ENCODE measurements at regions not wholly inside any gene's neighbourhood (a gene's known extent, or its start where the extent isn't known, plus 50 kb on each side); places are given as distances from the start of the nearest gene placed in this dataset.

DNA sequence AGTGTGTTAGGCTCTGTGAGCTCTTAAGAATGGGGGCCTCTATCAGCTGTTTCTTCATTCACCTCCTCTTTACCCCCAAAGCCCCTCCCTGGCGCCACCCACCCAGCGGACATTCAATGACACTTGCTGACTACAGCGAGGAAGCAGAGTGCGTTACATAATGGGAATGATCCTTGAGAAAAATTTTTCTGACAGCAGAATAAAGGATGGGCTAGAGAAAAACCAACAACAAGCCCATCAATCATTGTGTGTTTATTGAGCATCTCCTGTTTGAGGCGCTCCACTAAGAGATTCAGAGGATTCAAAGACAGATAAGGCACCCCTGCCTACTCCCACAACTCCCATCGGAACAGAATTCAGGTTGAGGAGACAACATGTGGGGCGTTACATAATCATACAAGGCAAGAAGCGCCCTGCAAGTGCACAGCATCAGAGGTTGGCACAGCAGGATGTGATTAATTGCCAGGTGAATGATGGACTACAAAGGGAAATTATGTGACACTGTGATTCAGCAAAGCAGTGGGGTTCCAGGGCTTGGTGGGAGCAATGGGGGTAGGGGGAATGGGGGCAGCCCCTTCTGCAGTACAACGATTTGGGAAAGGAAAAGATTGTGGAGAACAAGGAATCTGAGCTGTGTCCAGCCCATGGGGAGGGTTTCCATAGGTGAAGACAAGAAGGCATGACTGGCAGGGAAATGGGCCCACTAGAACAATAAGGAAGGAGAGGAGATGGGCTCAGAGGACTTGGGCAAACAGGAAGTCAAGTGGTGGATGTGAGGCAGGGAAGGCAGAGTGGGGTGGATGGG, 141.3 kb upstream of the ATP2B2 start:
- no peak for DNase-seq (ENCODE audit: low read depth in 1 of 2, low spot score in 1 of 2)
- 19% methylated on average over 9 of the region's 9 CpGs for WGBS (ENCODE audit: missing lambda C conversion rate)
- Histone ChIP-seq H3K4me1 (no peaks in the 10 kb centered on the region), H3K9me3 (no peaks in the 10 kb centered on the region), H3K27ac (no peak overlapping the region), H3K4me2 (no peak overlapping the region), H3K4me3 (no peak overlapping the region)
- TF ChIP-seq RFX5 (IDR thresholded peaks at IDR 0.05) (no peak), HOXA7 (CRISPR knock-in tag; IDR thresholded peaks at IDR 0.05) (no peak), TP53 (CRISPR knock-in tag; IDR thresholded peaks at IDR 0.05) (no peak), CTCF (IDR thresholded peaks at IDR 0.05) (no peak), CHD2 (IDR thresholded peaks at IDR 0.05; ENCODE audit: low read length, partially characterized antibody) (no peak), NPAS2 (CRISPR knock-in tag; IDR thresholded peaks at IDR 0.05; ENCODE audit: borderline replicate concordance) (no peak), EP300 (IDR thresholded peaks at IDR 0.05) (no peak), POLR2AphosphoS2 (conservative IDR thresholded peaks at IDR 0.05; ENCODE audit: low read length) (no peak)
- TF ChIP-seq, protein P1, sequence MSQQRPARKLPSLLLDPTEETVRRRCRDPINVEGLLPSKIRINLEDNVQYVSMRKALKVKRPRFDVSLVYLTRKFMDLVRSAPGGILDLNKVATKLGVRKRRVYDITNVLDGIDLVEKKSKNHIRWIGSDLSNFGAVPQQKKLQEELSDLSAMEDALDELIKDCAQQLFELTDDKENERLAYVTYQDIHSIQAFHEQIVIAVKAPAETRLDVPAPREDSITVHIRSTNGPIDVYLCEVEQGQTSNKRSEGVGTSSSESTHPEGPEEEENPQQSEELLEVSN (IDR thresholded peaks at IDR 0.05; ENCODE audit: borderline replicate concordance, low read depth): no peak
- TF ChIP-seq, protein P2, sequence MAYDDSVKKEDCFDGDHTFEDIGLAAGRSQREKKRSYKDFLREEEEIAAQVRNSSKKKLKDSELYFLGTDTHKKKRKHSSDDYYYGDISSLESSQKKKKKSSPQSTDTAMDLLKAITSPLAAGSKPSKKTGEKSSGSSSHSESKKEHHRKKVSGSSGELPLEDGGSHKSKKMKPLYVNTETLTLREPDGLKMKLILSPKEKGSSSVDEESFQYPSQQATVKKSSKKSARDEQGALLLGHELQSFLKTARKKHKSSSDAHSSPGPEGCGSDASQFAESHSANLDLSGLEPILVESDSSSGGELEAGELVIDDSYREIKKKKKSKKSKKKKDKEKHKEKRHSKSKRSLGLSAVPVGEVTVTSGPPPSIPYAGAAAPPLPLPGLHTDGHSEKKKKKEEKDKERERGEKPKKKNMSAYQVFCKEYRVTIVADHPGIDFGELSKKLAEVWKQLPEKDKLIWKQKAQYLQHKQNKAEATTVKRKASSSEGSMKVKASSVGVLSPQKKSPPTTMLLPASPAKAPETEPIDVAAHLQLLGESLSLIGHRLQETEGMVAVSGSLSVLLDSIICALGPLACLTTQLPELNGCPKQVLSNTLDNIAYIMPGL (CRISPR knock-in tag; IDR thresholded peaks at IDR 0.05; ENCODE audit: borderline replicate concordance): no peak
- no peak for FAIRE-seq
- ChIA-PET CTCF (no interaction called here), POLR2A (no interaction called here)
- ATAC-seq: no peak

GRCh38 chr3:10647376-10647775, 142.0 kb upstream of the ATP2B2 start:
- CTCF ChIA-PET: no interaction called here
- 16% methylated on average over 5 of the region's 5 CpGs for WGBS (ENCODE audit: missing lambda C conversion rate)
- no peak for FAIRE-seq
- TF ChIP-seq RAD21 (conservative IDR thresholded peaks at IDR 0.05 in 1 of 2, IDR thresholded peaks at IDR 0.05 in 1 of 2) (no peak), ZC3H11A (IDR thresholded peaks at IDR 0.05) (no peak), ATOH8 (CRISPR knock-in tag; IDR thresholded peaks at IDR 0.05; ENCODE audit: low read depth) (no peak), KDM5A (IDR thresholded peaks at IDR 0.05) (no peak), HEYL (CRISPR knock-in tag; IDR thresholded peaks at IDR 0.05) (no peak), CHD2 (IDR thresholded peaks at IDR 0.05; ENCODE audit: low read length, partially characterized antibody) (no peak), REST (IDR thresholded peaks at IDR 0.05) (no peak), RARB (CRISPR knock-in tag; IDR thresholded peaks at IDR 0.05) (no peak), MYC (IDR thresholded peaks at IDR 0.05; ENCODE audit: borderline replicate concordance, low read length) (no peak), CTCF (IDR thresholded peaks at IDR 0.05) (no peak), HOXB5 (CRISPR knock-in tag; IDR thresholded peaks at IDR 0.05) (no peak), NPAS2 (CRISPR knock-in tag; IDR thresholded peaks at IDR 0.05; ENCODE audit: borderline replicate concordance) (no peak), MAFK (IDR thresholded peaks at IDR 0.05; ENCODE audit: partially characterized antibody) (no peak), PHF8 (IDR thresholded peaks at IDR 0.05; ENCODE audit: borderline replicate concordance, low read depth) (no peak), CEBPB (IDR thresholded peaks at IDR 0.05) (no peak)

More at GRCh38 chr3:10647376-10647775, 142.0 kb upstream of the ATP2B2 start:
- H3K4me3 ChIP-seq: no peak overlapping the region
- no peak for DNase-seq (ENCODE audit: low read depth in 1 of 2, low spot score in 1 of 2)
- no peaks in the 10 kb centered on the region for H3K9me3 ChIP-seq
- POLR2A ChIA-PET: no interaction called here
- H3K4me1 ChIP-seq: no peaks in the 10 kb centered on the region
- no peak for ATAC-seq
- H3K4me2 ChIP-seq: no peak overlapping the region
- H3K27ac ChIP-seq: no peak overlapping the region
